Mucosa of gallbladder (tissue), 1 donor: ENCODE measurements at regions not wholly inside any gene's neighbourhood (a gene's known extent, or its start where the extent isn't known, plus 50 kb on each side); places are given as distances from the start of the nearest gene placed in this dataset.

ENCODE experiments used
- DNase-seq: peaks from one replicate; pipeline ENCODE4 v3.0.0-alpha.2; 2020; ENCODE audit warnings: low spot score
- donor health status: DM: no; HTN: no; CAD: no.

DNA sequence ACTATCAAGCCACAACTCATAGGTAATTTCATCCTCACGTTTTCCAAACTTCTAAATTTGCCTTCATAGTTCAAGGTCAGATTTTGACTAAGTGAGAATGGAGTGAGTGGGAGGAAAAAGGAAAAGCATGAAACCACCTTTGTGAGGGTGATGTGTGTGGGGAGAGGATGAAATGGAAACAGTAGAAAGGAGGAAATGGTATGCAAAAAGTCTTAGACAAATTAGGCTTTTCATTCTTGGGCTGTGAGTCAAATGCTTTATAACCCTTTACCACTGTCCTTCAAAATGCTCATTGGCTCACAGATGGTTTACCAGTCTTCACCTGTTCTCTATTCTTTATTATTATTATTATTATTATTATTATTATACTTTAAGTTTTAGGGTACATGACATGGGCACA, 127.2 kb downstream of the RAP2A start:
- DNase-seq = no peak

DNA sequence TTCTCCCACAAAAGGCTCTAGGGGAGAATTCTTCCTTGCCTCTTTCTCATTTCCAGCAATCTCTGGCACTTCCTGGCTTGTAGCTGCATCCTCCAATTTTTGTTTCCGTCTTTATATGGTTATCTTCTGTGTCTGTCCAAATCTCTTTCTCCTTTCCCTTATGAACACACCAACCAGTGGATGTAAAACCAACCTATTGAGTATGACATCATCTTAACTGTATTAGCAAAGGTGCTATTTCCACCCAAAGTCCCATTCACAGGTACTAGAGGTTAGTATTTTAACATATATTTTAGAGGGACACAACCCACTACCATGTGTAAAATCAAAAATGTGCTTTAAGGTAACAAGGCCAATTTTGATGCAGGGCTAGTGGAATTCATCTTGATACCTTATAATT, 129.0 kb downstream of the RAP2A start:
- no peak for DNase-seq

DNA sequence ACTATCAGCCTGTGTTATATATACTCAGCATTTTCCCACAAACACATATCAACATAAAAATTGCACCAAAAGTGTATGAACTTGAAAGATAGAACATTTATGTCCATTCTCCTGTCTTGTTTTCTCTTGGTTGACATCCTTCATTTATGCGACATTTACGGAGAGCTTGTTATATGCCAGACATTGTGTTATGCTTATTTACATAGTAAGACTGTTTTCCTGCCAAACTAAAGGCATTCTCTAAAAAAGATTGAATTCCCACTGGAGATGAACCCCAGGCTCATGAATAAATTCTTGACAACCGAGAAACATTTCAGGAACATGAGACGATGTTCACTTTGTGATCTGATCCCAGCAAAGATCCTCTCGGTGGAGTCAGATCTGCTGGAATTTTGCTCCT, 131.0 kb downstream of the RAP2A start:
- DNase-seq = no peak

DNA sequence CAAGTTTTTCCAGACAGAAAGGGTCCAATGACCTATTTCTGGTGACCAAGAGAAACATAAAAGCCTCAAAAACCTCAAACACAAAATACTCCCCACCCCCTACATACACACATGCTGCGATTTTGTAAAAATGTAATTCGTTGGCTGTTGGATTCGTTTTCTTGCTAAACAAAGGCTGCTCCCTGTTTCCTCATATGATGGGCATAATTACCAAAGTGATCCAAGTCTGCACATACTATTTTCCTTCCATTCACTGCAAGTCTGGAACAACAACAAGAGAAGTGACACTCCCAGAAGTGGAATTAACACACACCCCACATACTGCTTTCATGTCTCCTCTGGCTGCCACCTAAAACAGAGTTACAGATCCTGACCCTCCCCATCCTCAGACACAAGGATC, 131.9 kb downstream of the RAP2A start:
- DNase-seq = no peak

DNA sequence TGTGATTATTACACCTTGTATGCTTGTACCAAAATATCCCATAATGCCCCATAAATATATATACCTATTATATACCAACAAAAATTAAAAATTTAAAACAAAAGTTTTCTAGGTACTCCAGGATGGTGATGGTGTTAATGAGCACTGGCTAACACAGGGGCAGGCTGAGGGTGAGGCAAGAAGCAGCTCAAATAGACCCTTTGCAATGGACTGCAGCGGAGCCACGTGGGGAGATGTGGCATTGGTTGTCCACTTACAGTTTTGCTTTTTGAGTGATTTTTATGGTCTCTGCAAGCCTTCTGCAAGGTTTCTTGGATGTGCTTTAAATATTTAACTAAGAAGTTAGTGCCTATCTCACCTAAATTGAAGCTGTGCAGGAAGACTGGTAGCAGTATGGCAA, 132.9 kb downstream of the RAP2A start:
- no peak for DNase-seq

DNA sequence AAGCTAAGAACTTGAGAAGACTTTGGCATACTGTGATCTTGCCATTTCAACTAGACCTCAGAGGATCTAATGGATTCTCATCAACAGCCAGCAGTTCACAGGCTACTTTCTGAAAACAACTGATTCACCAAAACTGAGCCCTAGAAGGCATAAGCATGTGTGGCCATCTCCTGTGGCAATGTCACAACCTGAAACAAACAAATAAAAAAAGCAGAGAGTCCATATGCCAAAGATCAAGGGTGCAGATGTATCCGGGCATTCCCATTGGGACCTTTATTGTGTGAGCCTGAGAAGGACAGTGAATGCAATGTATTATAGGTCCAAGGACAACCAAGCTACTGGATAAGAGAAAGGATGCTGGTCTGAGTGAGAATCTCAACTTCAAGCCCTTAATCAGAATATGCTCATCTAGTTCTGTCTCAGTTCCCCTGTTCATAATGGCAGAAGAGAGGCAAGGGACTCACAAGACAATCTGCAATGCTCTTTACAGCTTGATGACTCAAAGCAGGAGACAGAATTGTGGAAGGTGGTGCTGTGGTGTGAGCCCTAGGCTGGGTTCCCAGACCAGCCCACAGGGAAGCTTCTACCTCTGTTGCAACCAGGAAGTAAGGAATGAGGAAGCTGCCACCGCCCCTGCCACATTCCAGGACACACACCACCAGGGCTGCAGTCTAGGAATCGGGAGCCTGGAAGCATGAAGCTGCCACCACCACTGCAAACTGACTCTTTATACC, 133.7 kb downstream of the RAP2A start:
- peak; percentile 81 for DNase-seq

DNA sequence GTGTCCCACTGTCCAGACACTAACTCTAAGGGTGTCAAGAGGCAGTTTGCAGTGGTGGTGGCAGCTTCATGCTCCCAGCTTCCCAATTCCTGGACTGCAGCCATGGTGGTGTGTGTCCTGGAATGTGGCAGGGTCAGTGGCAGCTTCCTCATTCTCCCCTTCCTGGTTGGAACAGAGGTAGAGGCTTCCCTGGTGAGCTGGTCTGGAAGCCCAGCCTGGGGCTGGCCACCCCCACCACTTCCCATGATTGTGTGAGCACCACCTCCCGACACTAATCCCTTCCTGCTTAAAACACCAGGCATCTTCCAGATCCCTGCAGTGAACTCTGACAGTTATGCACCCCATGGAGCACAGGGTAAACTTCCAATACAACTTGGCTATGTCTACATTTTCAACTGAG, 134.9 kb downstream of the RAP2A start:
- DNase-seq = peak; percentile 60

DNA sequence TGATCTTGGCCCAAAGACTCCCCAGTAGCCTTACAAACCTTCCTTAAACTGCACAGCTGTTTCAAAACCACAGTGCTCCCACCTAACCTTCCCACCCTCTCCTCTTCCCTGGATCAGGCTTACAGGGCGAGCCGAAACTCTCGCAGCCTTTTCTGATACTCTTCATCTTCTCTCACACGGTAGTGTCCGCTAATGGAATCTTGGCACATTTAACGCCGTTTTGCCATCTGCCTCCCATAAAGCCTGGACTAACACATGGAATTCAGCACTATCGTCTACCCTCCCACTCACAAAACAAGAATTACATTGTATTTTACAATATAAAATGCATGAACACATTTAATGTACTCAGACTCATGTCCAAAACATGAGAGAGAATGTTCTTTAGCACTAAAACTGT, 135.9 kb downstream of the RAP2A start:
- DNase-seq = no peak

DNA sequence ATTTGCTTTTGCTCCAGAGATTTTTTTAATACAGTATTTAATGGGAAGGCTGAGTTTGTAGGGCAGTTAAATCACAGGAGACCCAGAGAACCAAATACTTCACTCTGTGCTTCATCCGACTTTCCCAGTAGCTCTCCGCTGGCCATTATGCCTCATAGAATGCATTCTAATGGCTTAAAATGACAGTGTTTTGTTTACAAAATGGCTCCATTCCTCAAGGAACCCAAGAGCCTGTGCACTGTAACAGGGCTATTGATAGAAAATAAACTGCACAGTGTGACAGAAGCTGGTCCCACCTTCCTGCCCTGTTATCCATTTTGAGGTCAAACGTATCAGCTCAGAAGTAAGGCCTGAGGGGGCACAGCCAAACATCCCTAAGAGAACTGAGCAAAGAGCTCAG, 136.5 kb downstream of the RAP2A start:
- no peak for DNase-seq

DNA sequence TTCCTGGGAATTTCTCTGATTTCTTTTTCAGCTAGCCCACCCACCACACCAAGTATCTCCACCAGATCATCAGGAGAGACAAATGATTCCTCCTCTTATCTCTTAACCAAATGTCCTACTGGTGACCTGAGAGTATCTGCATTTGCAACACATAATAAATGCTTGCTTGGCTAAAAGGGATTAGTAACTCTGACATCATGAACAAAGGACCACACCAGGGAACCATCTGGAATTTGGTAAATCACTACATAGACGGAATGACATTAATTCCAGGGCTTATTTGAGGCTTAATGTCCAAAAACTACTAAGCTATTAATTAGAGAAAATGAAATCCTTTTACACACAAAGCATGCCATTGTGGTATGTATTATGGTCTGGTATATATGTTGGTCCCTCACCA, 139.0 kb downstream of the RAP2A start:
- DNase-seq = no peak

DNA sequence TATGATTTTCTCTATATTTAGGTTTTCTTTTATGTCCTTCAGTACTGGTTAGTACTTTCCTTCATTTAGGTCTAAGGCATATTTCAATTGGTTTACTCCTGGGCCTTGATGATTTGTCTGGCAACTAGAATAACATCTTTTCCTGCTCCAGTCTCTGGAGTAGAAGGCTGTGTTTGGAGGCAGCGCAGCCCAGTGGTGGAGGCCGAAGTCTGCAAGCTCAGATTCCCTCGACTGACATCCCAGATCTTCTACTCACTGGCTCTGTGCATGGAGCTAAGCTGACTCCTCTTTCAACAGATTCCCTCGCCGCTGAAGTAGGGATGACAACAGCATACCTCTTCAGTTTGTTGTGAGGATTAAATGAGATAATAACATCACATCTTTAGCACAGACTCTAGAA, 141.0 kb downstream of the RAP2A start:
- peak; percentile 21 for DNase-seq

DNA sequence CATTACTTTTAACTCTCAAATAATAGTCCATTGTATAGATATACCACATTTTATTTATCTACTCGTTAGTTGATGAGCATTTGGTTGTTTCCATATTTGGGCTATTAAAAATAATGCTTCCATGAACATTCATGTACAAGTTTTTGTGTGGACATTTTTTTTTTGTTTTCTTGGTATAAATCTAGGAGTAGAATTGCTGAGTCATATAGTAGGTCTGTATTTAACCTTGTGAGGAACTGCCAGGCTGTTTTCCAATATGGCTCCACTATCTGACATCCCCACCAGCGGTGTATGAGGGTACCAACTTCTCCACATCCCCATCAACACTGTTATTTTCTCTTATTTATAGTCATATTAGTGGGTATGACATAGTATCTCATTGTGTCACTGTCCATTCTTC, 143.1 kb downstream of the RAP2A start:
- no peak for DNase-seq

DNA sequence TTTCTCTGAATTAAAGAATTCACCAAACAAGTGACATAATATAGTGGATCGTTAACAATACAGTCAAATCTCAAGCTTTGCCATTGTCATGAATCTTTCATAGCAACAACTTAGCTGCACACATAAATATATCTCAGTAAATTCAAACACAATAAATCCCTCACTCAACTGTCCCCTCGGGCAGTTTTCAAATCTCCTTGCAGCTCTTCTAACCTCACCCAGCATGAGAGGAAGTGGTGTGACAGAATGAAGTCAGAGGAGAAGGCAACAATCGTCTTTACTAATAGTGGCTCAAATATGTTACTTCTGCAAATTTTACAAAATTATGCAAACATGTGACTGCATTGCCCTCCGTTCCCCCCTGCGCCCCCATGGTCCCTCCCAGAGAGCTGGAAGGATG, 148.2 kb downstream of the RAP2A start:
- no peak for DNase-seq

DNA sequence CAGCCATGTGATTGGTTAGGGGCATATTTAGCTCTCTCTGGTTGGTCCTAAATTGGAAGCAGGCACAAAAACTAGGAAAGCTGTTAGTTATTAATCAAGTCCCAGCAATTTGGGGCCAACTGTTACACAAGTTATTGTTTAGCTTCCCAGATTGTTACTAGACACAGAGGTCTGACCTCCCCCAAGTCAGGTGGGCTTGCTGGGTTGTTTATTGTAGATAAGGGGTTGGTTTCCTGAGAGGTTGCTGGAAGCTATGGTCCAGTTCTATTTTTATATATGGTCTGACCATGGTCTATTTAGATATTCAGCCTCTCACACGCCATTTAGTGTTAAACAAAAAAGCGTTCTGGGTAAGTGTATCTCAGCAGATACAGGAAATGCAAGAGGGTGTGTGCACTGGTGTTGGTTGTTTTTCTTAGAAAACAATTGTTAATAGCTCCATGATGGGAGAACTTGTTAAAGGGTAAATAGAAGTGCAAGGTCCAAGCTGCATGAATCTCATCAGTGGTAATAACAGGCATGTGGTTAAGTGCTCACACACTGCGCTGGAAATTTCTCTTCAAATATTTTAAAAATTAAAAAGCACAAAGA, 150.0 kb downstream of the RAP2A start:
- no peak for DNase-seq

DNA sequence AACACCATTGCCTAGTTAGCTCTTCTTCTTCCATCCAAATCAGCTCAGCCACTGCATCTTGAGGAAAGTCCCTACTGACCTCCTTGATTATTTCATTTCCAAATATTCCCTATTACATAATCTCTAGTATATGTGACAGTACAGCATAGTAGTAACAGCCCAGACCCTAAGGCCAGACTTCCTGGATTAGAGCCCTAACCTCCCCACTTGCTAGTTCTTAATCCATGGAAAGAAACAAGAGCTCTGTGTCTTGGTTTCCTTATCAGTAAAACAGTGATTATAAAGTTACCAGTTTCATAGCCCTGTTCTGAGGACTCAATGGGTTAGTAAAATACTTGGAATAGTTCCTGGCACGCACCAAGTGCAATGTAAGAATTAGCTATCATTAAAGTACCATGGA, 153.0 kb downstream of the RAP2A start:
- DNase-seq = no peak

DNA sequence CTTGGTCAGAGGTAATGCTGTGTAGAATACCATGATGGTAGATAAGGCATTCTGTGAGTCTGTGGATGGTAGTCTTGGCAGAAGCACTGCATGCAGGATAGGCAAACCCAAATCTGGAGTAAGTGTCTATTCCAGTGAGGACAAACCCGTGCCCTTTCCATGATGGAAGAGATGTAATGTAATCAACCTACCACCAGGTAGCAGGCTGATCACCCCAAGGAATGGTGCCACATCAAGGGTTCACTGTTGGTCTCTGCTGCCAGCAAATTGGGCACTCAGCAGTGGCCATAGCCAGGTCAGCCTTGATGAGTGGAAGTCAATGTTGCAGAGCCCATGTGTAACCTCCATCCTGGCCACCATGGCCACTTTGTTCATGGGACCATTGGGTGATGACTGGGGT, 155.0 kb downstream of the RAP2A start:
- DNase-seq = no peak

DNA sequence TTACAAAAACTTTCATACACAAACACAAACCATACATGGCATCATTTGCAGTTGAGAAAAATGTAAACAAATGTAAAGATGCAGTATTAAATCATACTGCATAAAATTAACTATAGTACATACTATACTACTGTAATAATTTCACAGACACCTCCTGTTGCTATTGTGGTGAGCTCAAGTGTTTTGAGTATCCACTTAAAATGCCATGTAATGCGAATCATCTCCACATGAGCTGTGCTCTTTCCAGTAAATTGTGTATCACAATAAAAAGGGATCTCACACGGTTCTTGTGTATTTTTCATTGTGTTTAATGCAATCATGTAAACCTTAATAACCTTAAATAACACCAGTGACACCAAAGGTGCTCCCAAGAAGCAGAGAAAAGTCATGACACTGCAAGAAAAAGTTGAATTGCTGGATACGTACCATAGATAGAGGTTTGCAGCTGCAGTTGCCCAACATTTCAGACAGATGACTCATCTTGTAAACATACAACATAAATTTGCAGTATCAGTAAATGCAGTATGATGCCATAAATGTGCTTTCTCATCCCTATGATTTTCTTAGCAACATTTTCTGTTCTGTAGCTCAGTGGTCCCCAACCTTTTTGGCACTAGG, 166.6 kb downstream of the RAP2A start:
- no peak for DNase-seq

DNA sequence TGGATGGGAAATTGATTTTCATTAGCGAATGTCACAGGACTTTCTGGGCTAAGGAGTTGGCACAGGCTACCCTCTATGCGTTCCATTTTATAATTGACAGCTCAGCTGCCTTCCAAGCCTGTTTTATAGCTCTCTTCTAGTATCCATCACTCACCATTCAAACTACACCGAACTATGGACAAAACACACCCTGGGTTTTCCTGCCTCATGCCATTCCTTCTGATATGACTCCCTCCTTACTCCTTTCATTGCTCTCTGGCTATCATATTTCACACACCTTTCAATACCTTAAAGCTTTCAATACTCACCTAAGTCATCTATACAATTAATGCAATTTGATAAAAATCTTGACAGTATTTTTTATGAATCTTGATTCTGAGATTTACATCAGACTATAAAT, 181.3 kb downstream of the RAP2A start:
- no peak for DNase-seq

DNA sequence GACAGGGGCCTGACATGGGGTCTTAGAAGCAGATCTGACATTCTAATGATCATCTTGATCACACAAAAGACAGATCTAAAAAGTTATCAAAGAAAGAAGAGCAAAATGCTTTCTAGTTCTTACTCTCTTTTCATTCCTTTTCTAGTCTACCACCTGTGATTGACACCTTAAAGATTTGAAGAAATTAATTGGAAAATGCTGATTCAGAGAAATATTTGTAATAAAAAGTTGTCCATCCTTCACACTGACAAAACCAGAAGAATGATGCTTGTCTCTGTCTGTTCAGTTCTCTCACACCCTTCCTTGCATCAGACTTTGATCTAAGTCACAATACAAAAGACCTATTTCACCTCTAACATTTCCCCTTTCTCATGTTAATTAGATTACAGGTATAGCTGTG, 182.4 kb downstream of the RAP2A start:
- DNase-seq = no peak

DNA sequence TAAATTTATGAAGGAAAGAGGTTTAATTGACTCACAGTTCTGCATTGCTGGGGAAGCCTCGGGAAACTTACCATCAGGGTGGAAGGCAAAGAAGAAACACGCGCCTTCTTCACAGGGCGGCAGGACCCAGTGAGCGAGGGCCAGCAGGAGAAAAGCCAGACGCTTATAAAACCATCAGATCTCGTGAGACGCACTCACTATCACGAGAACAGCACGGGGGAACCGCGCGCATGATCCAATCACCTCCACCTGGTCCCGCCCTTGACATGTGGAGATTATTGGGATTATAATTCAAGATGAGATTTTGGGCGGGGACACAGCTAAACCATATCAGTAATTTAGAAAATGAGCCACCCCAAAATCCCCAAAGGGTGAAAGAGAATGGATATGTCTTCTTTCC, 187.1 kb downstream of the RAP2A start:
- no peak for DNase-seq

DNA sequence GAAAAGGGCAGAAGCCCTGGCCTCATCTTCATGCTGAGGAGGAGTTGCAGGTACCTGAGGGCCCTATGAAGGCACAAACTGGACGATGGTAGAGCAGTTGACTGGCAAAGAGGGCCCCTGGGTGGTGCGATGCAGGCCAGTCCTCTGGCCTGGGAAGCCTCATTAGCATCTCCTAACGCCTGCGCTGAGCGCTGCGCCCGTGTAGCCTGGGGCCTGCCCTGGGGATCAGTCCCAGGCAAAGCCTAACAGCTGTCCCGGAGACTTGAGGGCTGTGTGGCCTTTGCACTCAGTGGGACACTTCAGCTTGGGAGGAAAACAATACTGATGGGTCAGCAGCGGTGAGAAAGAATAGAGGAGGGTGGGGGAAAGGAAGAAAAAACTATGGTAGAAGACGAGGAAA, 187.7 kb downstream of the RAP2A start:
- no peak for DNase-seq

DNA sequence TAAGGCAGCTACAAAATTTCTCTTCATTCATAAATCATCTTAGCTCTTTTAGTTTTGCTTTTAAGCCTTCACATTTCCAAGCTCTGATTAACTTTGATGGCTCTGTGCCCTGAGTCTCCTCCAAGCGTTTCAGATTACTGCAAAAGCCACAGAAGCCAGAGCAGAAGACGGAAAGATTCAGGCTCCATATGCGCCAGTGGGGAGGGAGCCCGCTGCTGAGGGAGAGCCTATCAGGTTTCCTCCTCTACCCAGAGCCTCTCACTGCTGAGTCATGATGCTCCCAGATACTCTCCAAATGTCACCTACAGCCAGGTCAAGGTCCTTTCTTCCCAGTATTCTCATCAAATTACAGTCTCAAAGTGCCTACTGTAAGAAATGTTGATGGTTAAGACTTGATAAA, 193.6 kb downstream of the RAP2A start:
- peak; percentile 46 for DNase-seq

DNA sequence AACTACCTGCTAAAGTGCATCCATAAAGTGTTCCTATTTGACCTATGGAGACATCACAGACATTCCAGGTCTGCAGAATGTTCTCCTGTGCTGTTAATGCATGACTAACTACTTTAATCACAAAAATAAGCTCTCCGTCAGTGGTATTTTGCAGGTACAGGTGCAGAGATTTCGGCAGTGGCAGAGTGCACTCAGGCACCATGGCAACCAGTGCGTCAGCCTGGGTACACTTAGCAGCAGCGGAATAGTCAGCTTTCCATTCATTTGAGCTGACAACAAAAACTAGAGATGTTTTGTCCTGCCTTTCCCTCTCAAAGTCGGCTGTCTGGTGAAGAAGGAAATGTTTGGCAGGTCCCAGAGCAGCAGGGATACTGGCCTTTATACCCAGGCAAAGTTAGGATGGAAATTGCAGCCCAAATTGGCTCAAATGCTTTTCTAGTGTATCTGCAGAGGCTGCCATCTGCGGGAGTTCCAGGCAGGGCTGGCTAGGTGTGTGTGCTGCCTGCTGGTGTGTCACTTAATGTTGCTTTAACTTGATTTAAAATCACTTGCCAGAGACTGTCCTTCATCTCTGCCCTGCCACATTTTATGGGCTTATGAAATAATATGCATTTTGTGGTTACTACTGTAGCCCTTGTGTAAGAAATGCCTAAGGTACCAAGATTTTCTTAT, 195.8 kb downstream of the RAP2A start:
- no peak for DNase-seq
